GM23338 (cell line): ENCODE measurements at regions not wholly inside any gene's neighbourhood (a gene's known extent, or its start where the extent isn't known, plus 50 kb on each side); places are given as distances from the start of the nearest gene placed in this dataset.

ENCODE experiments used
- ATAC-seq: fragments of 200-7000 bp; cut with Tn5 transposase; 3 replicates; pipeline ENCODE4 v1.9.1; 2020
- DNase-seq: peaks from one replicate; pipeline ENCODE4 v3.0.0-alpha.2; 2015; ENCODE audit warnings: low spot score
- H2AFZ ChIP-seq: fragments of 200-600 bp; sonication (generic); 2 replicates; pipeline ENCODE4 v1.8.0; 2016; ENCODE audit warnings: antibody characterized with exemption, mild to moderate bottlenecking, moderate library complexity
- H3F3A ChIP-seq: fragments of 200-600 bp; sonication (generic); replicated peaks from 2 replicates; pipeline ENCODE4 v1.8.0; 2017; ENCODE audit warnings: antibody characterized with exemption, mixed run types, low read depth
- H3K27ac ChIP-seq: fragments of 200-600 bp; sonication (generic); 2 replicates; pipeline ENCODE4 v1.6.1; 2016; ENCODE audit warnings: low read depth
- H3K27me3 ChIP-seq: fragments of 200-600 bp; sonication (generic); 2 replicates; pipeline ENCODE4 v1.8.0; 2016; ENCODE audit warnings: mild to moderate bottlenecking, mixed run types, moderate library complexity; ENCODE audit not compliant: insufficient read depth
- H3K36me3 ChIP-seq: fragments of 200-600 bp; sonication (generic); 2 replicates; pipeline ENCODE4 v1.8.0; 2016; ENCODE audit warnings: mild to moderate bottlenecking; ENCODE audit not compliant: insufficient read depth
- H3K4me1 ChIP-seq: fragments of 200-600 bp; sonication (generic); 2 replicates; pipeline ENCODE4 v1.8.0; 2016; ENCODE audit warnings: mild to moderate bottlenecking, moderate library complexity; ENCODE audit not compliant: insufficient read depth
- H3K4me2 ChIP-seq: fragments of 200-600 bp; sonication (generic); 2 replicates; pipeline ENCODE4 v1.7.1; 2017; ENCODE audit warnings: mixed run types
- H3K4me3 ChIP-seq: fragments of 200-600 bp; sonication (generic); 2 replicates; pipeline ENCODE4 v1.6.1; 2016; ENCODE audit warnings: mixed run types
- H3K79me2 ChIP-seq: fragments of 200-600 bp; sonication (generic); replicated peaks from 2 replicates; pipeline ENCODE4 v1.8.0; 2017; ENCODE audit warnings: mild to moderate bottlenecking; ENCODE audit not compliant: insufficient read depth
- H3K9me2 ChIP-seq: fragments of 200-600 bp; sonication (generic); 2 replicates; pipeline ENCODE4 v1.8.0; 2017; ENCODE audit not compliant: insufficient read depth
- H4K20me1 ChIP-seq: fragments of 200-600 bp; sonication (generic); replicated peaks from 2 replicates; pipeline ENCODE4 v1.8.0; 2017; ENCODE audit warnings: mild to moderate bottlenecking; ENCODE audit not compliant: insufficient read depth
- H3K27ac Mint-ChIP-seq: 2 replicates; pipeline ENCODE4 v1.8.0; 2020; ENCODE audit warnings: inconsistent platforms, mild to moderate bottlenecking, moderate library complexity, mixed read lengths
- H3K27me3 Mint-ChIP-seq: 3 replicates; pipeline ENCODE4 v1.8.0; 2022; ENCODE audit warnings: low read depth, mild to moderate bottlenecking, moderate library complexity, mixed read lengths, inconsistent platforms; ENCODE audit not compliant: insufficient read depth, poor library complexity
- H3K36me3 Mint-ChIP-seq: 3 replicates; pipeline ENCODE4 v1.8.0; 2021; ENCODE audit warnings: low read depth, mild to moderate bottlenecking, inconsistent platforms, moderate library complexity, mixed read lengths
- H3K4me1 Mint-ChIP-seq: 3 replicates; pipeline ENCODE4 v1.8.0; 2020; ENCODE audit warnings: mild to moderate bottlenecking, inconsistent platforms, mixed read lengths
- H3K4me3 Mint-ChIP-seq: 3 replicates; pipeline ENCODE4 v1.8.0; 2021; ENCODE audit warnings: moderate library complexity, mild to moderate bottlenecking, inconsistent platforms, mixed read lengths
- H3K9me3 Mint-ChIP-seq: 3 replicates; pipeline ENCODE4 v1.8.0; 2020; ENCODE audit warnings: moderate library complexity, mild to moderate bottlenecking, inconsistent platforms, mixed read lengths
- CREB1 ChIP-seq: fragments of 250-450 bp; sonication (Bioruptor Pico); IDR thresholded peaks from 2 replicates; pipeline ENCODE4 v1.5.0; 2020; ENCODE audit warnings: low read depth, mild to moderate bottlenecking, moderate library complexity
- ETS1 ChIP-seq: IDR thresholded peaks from 2 replicates; pipeline ENCODE4 v1.6.1; 2016; ENCODE audit warnings: antibody characterized with exemption
- EZH2 ChIP-seq: fragments of 200-600 bp; sonication (generic); IDR thresholded peaks from one replicate; pipeline ENCODE4 v1.8.0; 2017; ENCODE audit warnings: antibody characterized with exemption, mild to moderate bottlenecking, low read depth; ENCODE audit not compliant: unreplicated experiment
- EZH2phosphoT487 ChIP-seq: fragments of 200-600 bp; sonication (generic); IDR thresholded peaks from one replicate; pipeline ENCODE4 v1.8.1; 2018; ENCODE audit warnings: antibody characterized with exemption; ENCODE audit not compliant: unreplicated experiment
- JUNB ChIP-seq: IDR thresholded peaks from one replicate; pipeline ENCODE4 v1.6.1; 2016; ENCODE audit warnings: antibody characterized with exemption; ENCODE audit not compliant: unreplicated experiment
- NANOG ChIP-seq: IDR thresholded peaks from 2 replicates; pipeline ENCODE4 v1.6.1; 2016; ENCODE audit warnings: antibody characterized with exemption, borderline replicate concordance
- POLR2AphosphoS5 ChIP-seq: IDR thresholded peaks from 2 replicates; pipeline ENCODE4 v1.6.1; 2016; ENCODE audit warnings: antibody characterized with exemption, low read depth
- REST ChIP-seq: IDR thresholded peaks from one replicate; pipeline ENCODE4 v1.6.1; 2018; ENCODE audit warnings: antibody characterized with exemption; ENCODE audit not compliant: unreplicated experiment
- STAT1 ChIP-seq: IDR thresholded peaks from one replicate; pipeline ENCODE4 v1.6.1; 2016; ENCODE audit warnings: antibody characterized with exemption; ENCODE audit not compliant: unreplicated experiment
- ZNF114 ChIP-seq: fragments of 250-450 bp; sonication (Bioruptor Pico); IDR thresholded peaks from 2 replicates; pipeline ENCODE4 v1.5.0; 2020; ENCODE audit warnings: mild to moderate bottlenecking, moderate library complexity
- ZNF331 ChIP-seq: fragments of 250-450 bp; sonication (Bioruptor Pico); IDR thresholded peaks from 2 replicates; pipeline ENCODE4 v1.5.0; 2020; ENCODE audit warnings: low read depth, mild to moderate bottlenecking, moderate library complexity
- TF ChIP-seq, protein P1 (sequence below), 2 experiments: fragments of 200-600 bp in 1 of 2; sonication (generic) in 1 of 2; conservative IDR thresholded peaks; 2 replicates each; pipeline versions ENCODE4 v1.5.1 to v1.6.1; 2016 to 2017; ENCODE audit warnings: antibody characterized with exemption in 2 of 2, low read depth in 2 of 2, mild to moderate bottlenecking in 2 of 2, moderate library complexity in 1 of 2
- TF ChIP-seq, protein P2 (sequence below): fragments of 250-450 bp; sonication (Bioruptor Pico); IDR thresholded peaks from 2 replicates; pipeline ENCODE4 v1.5.0; 2020; ENCODE audit warnings: mild to moderate bottlenecking, moderate library complexity

DNA sequence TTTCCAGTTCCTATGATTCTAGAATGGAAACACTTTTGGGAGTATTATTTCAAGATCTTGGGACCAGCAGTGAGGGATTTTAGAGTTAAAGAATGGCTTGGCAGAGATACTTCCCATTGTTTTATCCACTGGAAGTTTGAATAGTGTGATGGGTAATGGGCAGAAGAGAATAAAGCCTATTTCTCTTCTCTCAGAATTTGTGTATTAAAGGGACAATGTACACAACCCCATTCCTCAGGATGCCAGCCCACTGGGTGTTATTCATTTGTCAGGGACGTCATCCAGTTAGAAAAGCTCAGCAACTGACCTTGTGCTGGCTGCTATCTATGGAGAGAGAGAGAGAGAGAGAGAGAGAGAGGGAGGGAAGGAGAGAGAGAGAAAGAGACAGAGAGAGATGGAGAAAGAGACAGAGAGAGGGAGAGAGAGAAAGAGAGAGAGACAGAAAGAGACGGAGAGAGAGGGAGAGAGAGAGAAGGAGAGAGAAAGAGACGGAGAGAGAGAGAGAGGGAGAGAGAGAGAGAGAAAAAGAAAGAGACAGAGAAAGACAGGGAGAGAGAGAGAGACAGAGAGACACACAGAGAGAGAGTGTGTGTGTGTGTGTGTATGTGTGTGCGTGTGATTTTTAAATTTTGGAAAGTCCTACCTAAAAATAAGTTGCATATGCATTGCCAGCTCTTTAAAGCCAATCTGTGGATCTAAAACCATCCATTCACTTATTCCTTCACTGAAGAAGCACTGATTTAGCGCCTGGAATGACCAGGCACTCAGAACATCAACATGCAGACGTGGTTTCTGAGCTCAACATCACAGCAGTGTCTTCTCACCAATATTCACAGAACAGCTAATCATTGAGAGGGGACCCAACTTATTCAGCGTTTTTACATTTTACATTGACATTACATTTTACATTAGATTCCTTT, 388.8 kb downstream of the THBS2 start:
- Mint-ChIP-seq H3K9me3 (no peaks in the 10 kb centered on the region), H3K4me3 (no peak overlapping the region), H3K36me3 (no peaks in the 10 kb centered on the region), H3K4me1 (no peaks in the 10 kb centered on the region), H3K27ac (no peak overlapping the region), H3K27me3 (peaks cover 6% of the 10 kb centered on the region)
- H3K4me3 ChIP-seq = no peak overlapping the region
- H3K36me3 ChIP-seq = no peaks in the 10 kb centered on the region
- TF ChIP-seq ZNF114 (CRISPR knock-in tag) (no peak), EZH2phosphoT487 (no peak), STAT1 (no peak), ETS1 (no peak), ZNF331 (CRISPR knock-in tag) (no peak), EZH2 (no peak), NANOG (no peak), JUNB (no peak), REST (no peak), POLR2AphosphoS5 (no peak), CREB1 (CRISPR knock-in tag) (no peak)
- TF ChIP-seq, protein P1, sequence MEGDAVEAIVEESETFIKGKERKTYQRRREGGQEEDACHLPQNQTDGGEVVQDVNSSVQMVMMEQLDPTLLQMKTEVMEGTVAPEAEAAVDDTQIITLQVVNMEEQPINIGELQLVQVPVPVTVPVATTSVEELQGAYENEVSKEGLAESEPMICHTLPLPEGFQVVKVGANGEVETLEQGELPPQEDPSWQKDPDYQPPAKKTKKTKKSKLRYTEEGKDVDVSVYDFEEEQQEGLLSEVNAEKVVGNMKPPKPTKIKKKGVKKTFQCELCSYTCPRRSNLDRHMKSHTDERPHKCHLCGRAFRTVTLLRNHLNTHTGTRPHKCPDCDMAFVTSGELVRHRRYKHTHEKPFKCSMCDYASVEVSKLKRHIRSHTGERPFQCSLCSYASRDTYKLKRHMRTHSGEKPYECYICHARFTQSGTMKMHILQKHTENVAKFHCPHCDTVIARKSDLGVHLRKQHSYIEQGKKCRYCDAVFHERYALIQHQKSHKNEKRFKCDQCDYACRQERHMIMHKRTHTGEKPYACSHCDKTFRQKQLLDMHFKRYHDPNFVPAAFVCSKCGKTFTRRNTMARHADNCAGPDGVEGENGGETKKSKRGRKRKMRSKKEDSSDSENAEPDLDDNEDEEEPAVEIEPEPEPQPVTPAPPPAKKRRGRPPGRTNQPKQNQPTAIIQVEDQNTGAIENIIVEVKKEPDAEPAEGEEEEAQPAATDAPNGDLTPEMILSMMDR (conservative IDR thresholded peaks at IDR 0.05; ENCODE audit: low read depth in 2 of 2) = no peak
- TF ChIP-seq, protein P2, sequence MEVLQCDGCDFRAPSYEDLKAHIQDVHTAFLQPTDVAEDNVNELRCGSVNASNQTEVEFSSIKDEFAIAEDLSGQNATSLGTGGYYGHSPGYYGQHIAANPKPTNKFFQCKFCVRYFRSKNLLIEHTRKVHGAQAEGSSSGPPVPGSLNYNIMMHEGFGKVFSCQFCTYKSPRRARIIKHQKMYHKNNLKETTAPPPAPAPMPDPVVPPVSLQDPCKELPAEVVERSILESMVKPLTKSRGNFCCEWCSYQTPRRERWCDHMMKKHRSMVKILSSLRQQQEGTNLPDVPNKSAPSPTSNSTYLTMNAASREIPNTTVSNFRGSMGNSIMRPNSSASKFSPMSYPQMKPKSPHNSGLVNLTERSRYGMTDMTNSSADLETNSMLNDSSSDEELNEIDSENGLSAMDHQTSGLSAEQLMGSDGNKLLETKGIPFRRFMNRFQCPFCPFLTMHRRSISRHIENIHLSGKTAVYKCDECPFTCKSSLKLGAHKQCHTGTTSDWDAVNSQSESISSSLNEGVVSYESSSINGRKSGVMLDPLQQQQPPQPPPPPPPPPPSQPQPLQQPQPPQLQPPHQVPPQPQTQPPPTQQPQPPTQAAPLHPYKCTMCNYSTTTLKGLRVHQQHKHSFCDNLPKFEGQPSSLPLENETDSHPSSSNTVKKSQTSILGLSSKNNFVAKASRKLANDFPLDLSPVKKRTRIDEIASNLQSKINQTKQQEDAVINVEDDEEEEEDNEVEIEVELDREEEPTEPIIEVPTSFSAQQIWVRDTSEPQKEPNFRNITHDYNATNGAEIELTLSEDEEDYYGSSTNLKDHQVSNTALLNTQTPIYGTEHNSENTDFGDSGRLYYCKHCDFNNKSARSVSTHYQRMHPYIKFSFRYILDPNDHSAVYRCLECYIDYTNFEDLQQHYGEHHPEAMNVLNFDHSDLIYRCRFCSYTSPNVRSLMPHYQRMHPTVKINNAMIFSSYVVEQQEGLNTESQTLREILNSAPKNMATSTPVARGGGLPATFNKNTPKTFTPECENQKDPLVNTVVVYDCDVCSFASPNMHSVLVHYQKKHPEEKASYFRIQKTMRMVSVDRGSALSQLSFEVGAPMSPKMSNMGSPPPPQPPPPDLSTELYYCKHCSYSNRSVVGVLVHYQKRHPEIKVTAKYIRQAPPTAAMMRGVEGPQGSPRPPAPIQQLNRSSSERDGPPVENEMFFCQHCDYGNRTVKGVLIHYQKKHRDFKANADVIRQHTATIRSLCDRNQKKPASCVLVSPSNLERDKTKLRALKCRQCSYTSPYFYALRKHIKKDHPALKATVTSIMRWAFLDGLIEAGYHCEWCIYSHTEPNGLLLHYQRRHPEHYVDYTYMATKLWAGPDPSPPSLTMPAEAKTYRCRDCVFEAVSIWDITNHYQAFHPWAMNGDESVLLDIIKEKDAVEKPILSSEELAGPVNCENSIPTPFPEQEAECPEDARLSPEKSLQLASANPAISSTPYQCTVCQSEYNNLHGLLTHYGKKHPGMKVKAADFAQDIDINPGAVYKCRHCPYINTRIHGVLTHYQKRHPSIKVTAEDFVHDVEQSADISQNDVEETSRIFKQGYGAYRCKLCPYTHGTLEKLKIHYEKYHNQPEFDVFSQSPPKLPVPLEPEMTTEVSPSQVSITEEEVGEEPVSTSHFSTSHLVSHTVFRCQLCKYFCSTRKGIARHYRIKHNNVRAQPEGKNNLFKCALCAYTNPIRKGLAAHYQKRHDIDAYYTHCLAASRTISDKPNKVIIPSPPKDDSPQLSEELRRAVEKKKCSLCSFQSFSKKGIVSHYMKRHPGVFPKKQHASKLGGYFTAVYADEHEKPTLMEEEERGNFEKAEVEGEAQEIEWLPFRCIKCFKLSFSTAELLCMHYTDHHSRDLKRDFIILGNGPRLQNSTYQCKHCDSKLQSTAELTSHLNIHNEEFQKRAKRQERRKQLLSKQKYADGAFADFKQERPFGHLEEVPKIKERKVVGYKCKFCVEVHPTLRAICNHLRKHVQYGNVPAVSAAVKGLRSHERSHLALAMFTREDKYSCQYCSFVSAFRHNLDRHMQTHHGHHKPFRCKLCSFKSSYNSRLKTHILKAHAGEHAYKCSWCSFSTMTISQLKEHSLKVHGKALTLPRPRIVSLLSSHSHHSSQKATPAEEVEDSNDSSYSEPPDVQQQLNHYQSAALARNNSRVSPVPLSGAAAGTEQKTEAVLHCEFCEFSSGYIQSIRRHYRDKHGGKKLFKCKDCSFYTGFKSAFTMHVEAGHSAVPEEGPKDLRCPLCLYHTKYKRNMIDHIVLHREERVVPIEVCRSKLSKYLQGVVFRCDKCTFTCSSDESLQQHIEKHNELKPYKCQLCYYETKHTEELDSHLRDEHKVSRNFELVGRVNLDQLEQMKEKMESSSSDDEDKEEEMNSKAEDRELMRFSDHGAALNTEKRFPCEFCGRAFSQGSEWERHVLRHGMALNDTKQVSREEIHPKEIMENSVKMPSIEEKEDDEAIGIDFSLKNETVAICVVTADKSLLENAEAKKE (CRISPR knock-in tag) = no peak
- ATAC-seq (no peak), DNase-seq (no peak)
- no peaks in the 10 kb centered on the region for H3K9me2 ChIP-seq
- no peaks in the 10 kb centered on the region for H3K4me1 ChIP-seq
- H4K20me1 ChIP-seq = no peaks in the 10 kb centered on the region
- H3K4me2 ChIP-seq = no peak overlapping the region
- H3K79me2 ChIP-seq = no peaks in the 10 kb centered on the region
- H3F3A ChIP-seq = no peaks in the 10 kb centered on the region
- no peak overlapping the region for H3K27ac ChIP-seq
- H2AFZ ChIP-seq = no peak overlapping the region
- no peaks in the 10 kb centered on the region for H3K27me3 ChIP-seq
